SK-N-SH treated with all-trans-retinoic acid at 6 μM for 48 hours (cell line): ENCODE measurements at regions not wholly inside any gene's neighbourhood (a gene's known extent, or its start where the extent isn't known, plus 50 kb on each side); places are given as distances from the start of the nearest gene placed in this dataset.

Experiments used
- ATAC-seq: fragments of 200-7000 bp; cut with Tn5 transposase; 3 replicates; pipeline ENCODE4 v1.9.1; 2020; ENCODE audit warnings: mild to moderate bottlenecking, moderate library complexity
- ARNTL ChIP-seq: fragments of 450-650 bp; formaldehyde crosslinking; IDR thresholded peaks from 2 replicates; pipeline ENCODE4 v1.5.0; 2020; ENCODE audit warnings: low read depth, mild to moderate bottlenecking, moderate library complexity, borderline replicate concordance
- BACH2 ChIP-seq: fragments of 250-450 bp; sonication (Bioruptor Pico); IDR thresholded peaks from 2 replicates; pipeline ENCODE4 v1.9.0; 2021; ENCODE audit warnings: mild to moderate bottlenecking, borderline replicate concordance
- CSDC2 ChIP-seq: fragments of 250-450 bp; sonication (Bioruptor Pico); IDR thresholded peaks from 2 replicates; pipeline ENCODE4 v1.5.0; 2020; ENCODE audit warnings: mild to moderate bottlenecking, moderate library complexity
- ESRRG ChIP-seq: fragments of 250-450 bp; sonication (Bioruptor Pico); IDR thresholded peaks from 2 replicates; pipeline ENCODE4 v1.6.1; 2021; ENCODE audit warnings: mild to moderate bottlenecking
- GLIS3 ChIP-seq: fragments of 250-450 bp; sonication (Bioruptor Pico); IDR thresholded peaks from 2 replicates; pipeline ENCODE4 v1.5.0; 2020; ENCODE audit warnings: mild to moderate bottlenecking, moderate library complexity
- ISL1 ChIP-seq: fragments of 250-450 bp; sonication (Bioruptor Pico); IDR thresholded peaks from 2 replicates; pipeline ENCODE4 v2.1.2; 2022; ENCODE audit warnings: mild to moderate bottlenecking, moderate library complexity
- OSR1 ChIP-seq: fragments of 250-450 bp; sonication (Bioruptor Pico); IDR thresholded peaks from 2 replicates; pipeline ENCODE4 v1.8.0; 2022; ENCODE audit warnings: moderate library complexity, mild to moderate bottlenecking, inconsistent platforms
- RARB ChIP-seq: fragments of 250-450 bp; sonication (Bioruptor Pico); IDR thresholded peaks from 2 replicates; pipeline ENCODE4 v1.8.0; 2021; ENCODE audit warnings: mild to moderate bottlenecking, moderate library complexity
- SNAI2 ChIP-seq: fragments of 250-450 bp; sonication (Bioruptor Pico); IDR thresholded peaks from 2 replicates; pipeline ENCODE4 v1.5.0; 2020; ENCODE audit warnings: mild to moderate bottlenecking, moderate library complexity
- TOX ChIP-seq: fragments of 250-450 bp; sonication (Bioruptor Pico); IDR thresholded peaks from 2 replicates; pipeline ENCODE4 v1.8.0; 2021; ENCODE audit warnings: mild to moderate bottlenecking, moderate library complexity, borderline replicate concordance
- ZC3H10 ChIP-seq: fragments of 250-450 bp; sonication (Bioruptor Pico); IDR thresholded peaks from 2 replicates; pipeline ENCODE4 v1.5.1; 2021; ENCODE audit warnings: mild to moderate bottlenecking, moderate library complexity
- ZFP3 ChIP-seq: fragments of 250-450 bp; sonication (Bioruptor Pico); IDR thresholded peaks from 2 replicates; pipeline ENCODE4 v1.5.0; 2020; ENCODE audit warnings: mild to moderate bottlenecking, moderate library complexity
- ZFP30 ChIP-seq: fragments of 450-650 bp; formaldehyde crosslinking; IDR thresholded peaks from 2 replicates; pipeline ENCODE4 v1.5.0; 2022; ENCODE audit warnings: mild to moderate bottlenecking, moderate library complexity
- ZNF565 ChIP-seq: fragments of 450-650 bp; formaldehyde crosslinking; conservative IDR thresholded peaks from 2 replicates; pipeline ENCODE4 v1.5.0; 2020; ENCODE audit warnings: low read depth, mild to moderate bottlenecking, moderate library complexity
- ZNF70 ChIP-seq: fragments of 450-650 bp; formaldehyde crosslinking; IDR thresholded peaks from 2 replicates; pipeline ENCODE4 v1.5.0; 2020; ENCODE audit warnings: mild to moderate bottlenecking, moderate library complexity
- ZNF8 ChIP-seq: fragments of 450-650 bp; formaldehyde crosslinking; IDR thresholded peaks from 2 replicates; pipeline ENCODE4 v1.5.0; 2020; ENCODE audit warnings: mild to moderate bottlenecking, moderate library complexity
- TF ChIP-seq, protein P1 (sequence below): fragments of 250-450 bp; sonication (Bioruptor Pico); IDR thresholded peaks from 2 replicates; pipeline ENCODE4 v1.5.0; 2020; ENCODE audit warnings: mild to moderate bottlenecking, moderate library complexity
- TF ChIP-seq, protein P2 (sequence below): fragments of 250-450 bp; sonication (Bioruptor Pico); IDR thresholded peaks from 2 replicates; pipeline ENCODE4 v1.5.1; 2020; ENCODE audit warnings: low read depth, mild to moderate bottlenecking, moderate library complexity
- TF ChIP-seq, protein P3 (sequence below): fragments of 250-450 bp; sonication (Bioruptor Pico); IDR thresholded peaks from 2 replicates; pipeline ENCODE4 v1.5.1; 2021; ENCODE audit warnings: mild to moderate bottlenecking, moderate library complexity
- TF ChIP-seq, protein P4 (sequence below): fragments of 250-450 bp; sonication (Bioruptor Pico); IDR thresholded peaks from 2 replicates; pipeline ENCODE4 v1.8.0; 2020; ENCODE audit warnings: mild to moderate bottlenecking, moderate library complexity, borderline replicate concordance

DNA sequence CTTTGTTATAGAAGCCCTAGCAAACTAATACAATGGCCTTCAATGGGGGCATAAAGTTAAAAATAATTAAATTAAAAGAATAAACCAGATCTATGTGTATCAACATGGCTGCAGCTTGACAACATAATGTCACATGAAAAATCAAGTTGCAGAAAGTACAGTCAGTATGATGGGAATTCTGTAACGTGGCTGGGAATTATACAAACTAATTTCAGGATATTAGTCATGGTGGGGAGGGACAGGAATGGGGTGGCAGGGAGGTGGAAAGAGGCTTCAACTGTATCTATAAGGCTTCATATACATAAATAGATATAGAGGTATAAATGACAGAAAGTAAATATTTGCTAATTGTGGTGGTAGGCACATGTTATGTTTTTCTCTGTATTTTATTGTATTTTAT is 107.1 kb downstream of the UNC5CL start:
- TF ChIP-seq ESRRG (CRISPR knock-in tag): no peak
- TF ChIP-seq CSDC2 (CRISPR knock-in tag): no peak
- no peak for TF ChIP-seq RARB (CRISPR knock-in tag)
- TF ChIP-seq ZNF565: no peak
- TF ChIP-seq ZNF70 (CRISPR knock-in tag): no peak
- TF ChIP-seq ARNTL (CRISPR knock-in tag): no peak
- TF ChIP-seq ISL1 (CRISPR knock-in tag): no peak
- TF ChIP-seq, protein P1, sequence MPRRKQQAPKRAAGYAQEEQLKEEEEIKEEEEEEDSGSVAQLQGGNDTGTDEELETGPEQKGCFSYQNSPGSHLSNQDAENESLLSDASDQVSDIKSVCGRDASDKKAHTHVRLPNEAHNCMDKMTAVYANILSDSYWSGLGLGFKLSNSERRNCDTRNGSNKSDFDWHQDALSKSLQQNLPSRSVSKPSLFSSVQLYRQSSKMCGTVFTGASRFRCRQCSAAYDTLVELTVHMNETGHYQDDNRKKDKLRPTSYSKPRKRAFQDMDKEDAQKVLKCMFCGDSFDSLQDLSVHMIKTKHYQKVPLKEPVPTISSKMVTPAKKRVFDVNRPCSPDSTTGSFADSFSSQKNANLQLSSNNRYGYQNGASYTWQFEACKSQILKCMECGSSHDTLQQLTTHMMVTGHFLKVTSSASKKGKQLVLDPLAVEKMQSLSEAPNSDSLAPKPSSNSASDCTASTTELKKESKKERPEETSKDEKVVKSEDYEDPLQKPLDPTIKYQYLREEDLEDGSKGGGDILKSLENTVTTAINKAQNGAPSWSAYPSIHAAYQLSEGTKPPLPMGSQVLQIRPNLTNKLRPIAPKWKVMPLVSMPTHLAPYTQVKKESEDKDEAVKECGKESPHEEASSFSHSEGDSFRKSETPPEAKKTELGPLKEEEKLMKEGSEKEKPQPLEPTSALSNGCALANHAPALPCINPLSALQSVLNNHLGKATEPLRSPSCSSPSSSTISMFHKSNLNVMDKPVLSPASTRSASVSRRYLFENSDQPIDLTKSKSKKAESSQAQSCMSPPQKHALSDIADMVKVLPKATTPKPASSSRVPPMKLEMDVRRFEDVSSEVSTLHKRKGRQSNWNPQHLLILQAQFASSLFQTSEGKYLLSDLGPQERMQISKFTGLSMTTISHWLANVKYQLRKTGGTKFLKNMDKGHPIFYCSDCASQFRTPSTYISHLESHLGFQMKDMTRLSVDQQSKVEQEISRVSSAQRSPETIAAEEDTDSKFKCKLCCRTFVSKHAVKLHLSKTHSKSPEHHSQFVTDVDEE (CRISPR knock-in tag): no peak
- TF ChIP-seq, protein P2, sequence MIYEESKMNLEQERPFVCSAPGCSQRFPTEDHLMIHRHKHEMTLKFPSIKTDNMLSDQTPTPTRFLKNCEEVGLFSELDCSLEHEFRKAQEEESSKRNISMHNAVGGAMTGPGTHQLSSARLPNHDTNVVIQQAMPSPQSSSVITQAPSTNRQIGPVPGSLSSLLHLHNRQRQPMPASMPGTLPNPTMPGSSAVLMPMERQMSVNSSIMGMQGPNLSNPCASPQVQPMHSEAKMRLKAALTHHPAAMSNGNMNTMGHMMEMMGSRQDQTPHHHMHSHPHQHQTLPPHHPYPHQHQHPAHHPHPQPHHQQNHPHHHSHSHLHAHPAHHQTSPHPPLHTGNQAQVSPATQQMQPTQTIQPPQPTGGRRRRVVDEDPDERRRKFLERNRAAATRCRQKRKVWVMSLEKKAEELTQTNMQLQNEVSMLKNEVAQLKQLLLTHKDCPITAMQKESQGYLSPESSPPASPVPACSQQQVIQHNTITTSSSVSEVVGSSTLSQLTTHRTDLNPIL (CRISPR knock-in tag): no peak
- ATAC-seq: no peak

DNA sequence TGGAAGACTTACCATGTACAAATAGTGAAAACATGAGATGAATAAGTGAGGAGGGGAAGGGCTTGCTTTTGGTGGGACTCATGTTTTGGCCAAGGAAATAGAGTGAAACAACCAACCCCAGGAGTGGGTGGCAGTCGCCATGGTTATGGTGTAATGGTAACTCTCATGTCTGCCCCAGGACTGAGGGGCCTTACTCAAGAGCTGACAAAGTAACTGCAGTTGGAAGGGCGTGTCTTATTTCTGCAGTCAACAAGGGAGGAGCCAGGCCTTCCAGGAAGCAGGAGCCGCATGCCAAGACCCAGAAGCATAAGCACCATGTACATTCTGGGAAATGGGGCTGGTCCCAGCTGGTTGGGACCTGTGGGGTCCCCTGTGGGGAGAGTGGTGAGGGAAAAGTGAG is 108.5 kb downstream of the UNC5CL start:
- no peak for ATAC-seq
- TF ChIP-seq ZNF8 (CRISPR knock-in tag) (no peak), SNAI2 (CRISPR knock-in tag) (no peak), ZC3H10 (no peak), GLIS3 (CRISPR knock-in tag) (no peak), ESRRG (CRISPR knock-in tag) (no peak), ARNTL (CRISPR knock-in tag) (no peak), BACH2 (no peak), ZFP30 (CRISPR knock-in tag) (no peak), ZNF565 (no peak), RARB (CRISPR knock-in tag) (no peak), ZFP3 (CRISPR knock-in tag) (no peak), OSR1 (no peak), TOX (CRISPR knock-in tag) (no peak), ISL1 (CRISPR knock-in tag) (no peak), ZNF70 (CRISPR knock-in tag) (no peak)
- TF ChIP-seq, protein P3, sequence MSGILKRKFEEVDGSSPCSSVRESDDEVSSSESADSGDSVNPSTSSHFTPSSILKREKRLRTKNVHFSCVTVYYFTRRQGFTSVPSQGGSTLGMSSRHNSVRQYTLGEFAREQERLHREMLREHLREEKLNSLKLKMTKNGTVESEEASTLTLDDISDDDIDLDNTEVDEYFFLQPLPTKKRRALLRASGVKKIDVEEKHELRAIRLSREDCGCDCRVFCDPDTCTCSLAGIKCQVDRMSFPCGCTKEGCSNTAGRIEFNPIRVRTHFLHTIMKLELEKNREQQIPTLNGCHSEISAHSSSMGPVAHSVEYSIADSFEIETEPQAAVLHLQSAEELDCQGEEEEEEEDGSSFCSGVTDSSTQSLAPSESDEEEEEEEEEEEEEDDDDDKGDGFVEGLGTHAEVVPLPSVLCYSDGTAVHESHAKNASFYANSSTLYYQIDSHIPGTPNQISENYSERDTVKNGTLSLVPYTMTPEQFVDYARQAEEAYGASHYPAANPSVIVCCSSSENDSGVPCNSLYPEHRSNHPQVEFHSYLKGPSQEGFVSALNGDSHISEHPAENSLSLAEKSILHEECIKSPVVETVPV: no peak
- TF ChIP-seq, protein P4, sequence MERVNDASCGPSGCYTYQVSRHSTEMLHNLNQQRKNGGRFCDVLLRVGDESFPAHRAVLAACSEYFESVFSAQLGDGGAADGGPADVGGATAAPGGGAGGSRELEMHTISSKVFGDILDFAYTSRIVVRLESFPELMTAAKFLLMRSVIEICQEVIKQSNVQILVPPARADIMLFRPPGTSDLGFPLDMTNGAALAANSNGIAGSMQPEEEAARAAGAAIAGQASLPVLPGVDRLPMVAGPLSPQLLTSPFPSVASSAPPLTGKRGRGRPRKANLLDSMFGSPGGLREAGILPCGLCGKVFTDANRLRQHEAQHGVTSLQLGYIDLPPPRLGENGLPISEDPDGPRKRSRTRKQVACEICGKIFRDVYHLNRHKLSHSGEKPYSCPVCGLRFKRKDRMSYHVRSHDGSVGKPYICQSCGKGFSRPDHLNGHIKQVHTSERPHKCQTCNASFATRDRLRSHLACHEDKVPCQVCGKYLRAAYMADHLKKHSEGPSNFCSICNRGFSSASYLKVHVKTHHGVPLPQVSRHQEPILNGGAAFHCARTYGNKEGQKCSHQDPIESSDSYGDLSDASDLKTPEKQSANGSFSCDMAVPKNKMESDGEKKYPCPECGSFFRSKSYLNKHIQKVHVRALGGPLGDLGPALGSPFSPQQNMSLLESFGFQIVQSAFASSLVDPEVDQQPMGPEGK (CRISPR knock-in tag): no peak
- TF ChIP-seq, protein P2 (CRISPR knock-in tag): no peak
- TF ChIP-seq, protein P1 (CRISPR knock-in tag): no peak
